Activated CD4-positive, alpha-beta memory T cell treated with anti-CD3 and anti-CD28 coated beads, Interleukin-2, amount 10 ng/mL, durations not matched to agents 7 days and 5 days (primary cell): ENCODE measurements at regions not wholly inside any gene's neighbourhood (a gene's known extent, or its start where the extent isn't known, plus 50 kb on each side); places are given as distances from the start of the nearest gene placed in this dataset.

Experiments used
- CTCF ChIA-PET: fragments of 350-600 bp; sonication (Branson Sonifier 250); formaldehyde crosslinking; loops from one replicate; lab custom pipeline; 2021; ENCODE audit warnings: antibody characterized with exemption, inconsistent platforms; lab: Charles Lee
- POLR2A ChIA-PET: fragments of 350-600 bp; sonication (Branson Sonifier 250); formaldehyde crosslinking; loops from one replicate; lab custom pipeline; 2021; ENCODE audit warnings: antibody characterized with exemption; lab: Charles Lee
- DNase-seq: peaks from one replicate; pipeline ENCODE4 v3.0.0-alpha.2; 2020
- H3K27ac Mint-ChIP-seq: one replicate; pipeline ENCODE4 v1.8.0; 2021; ENCODE audit warnings: mild to moderate bottlenecking, mixed read lengths
- H3K27me3 Mint-ChIP-seq: one replicate; pipeline ENCODE4 v1.8.0; 2021; ENCODE audit warnings: mixed read lengths
- H3K36me3 Mint-ChIP-seq: one replicate; pipeline ENCODE4 v1.8.0; 2021; ENCODE audit warnings: low read depth, mixed read lengths
- H3K4me1 Mint-ChIP-seq: one replicate; pipeline ENCODE4 v1.8.0; 2021; ENCODE audit warnings: mixed read lengths
- H3K4me3 Mint-ChIP-seq: one replicate; pipeline ENCODE4 v1.8.0; 2021; ENCODE audit warnings: mild to moderate bottlenecking, mixed read lengths
- H3K9me3 Mint-ChIP-seq: one replicate; pipeline ENCODE4 v1.8.0; 2021; ENCODE audit warnings: mixed read lengths

DNA sequence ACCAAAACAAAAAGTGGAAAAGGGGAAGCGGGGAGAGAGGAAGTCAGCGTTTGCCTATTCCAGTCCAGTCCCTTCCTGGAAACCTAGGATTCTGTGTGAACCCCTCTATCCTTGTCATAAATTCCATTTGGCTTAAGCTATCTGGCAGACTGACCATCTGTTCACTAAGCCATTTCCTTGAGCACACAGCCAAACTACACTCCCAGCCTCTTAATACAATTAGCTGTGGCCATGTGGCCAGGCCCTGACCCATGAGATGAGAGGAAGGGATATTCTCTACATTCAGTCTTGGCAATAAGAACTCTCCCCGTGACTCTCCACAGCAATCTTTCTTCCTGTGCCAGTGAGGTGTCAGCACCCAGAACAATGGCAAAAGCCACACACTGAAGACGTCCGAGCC, 424.8 kb downstream of the TLE1 start:
- ChIA-PET CTCF (no interaction called here), POLR2A (no interaction called here)
- H3K9me3 Mint-ChIP-seq, result peaks cover 21% of the 10 kb centered on the region
- no peak overlapping the region for H3K27ac Mint-ChIP-seq
- no peak overlapping the region for H3K4me3 Mint-ChIP-seq
- no peaks in the 10 kb centered on the region for H3K36me3 Mint-ChIP-seq
- no peak for DNase-seq
- no peaks in the 10 kb centered on the region for H3K4me1 Mint-ChIP-seq
- H3K27me3 Mint-ChIP-seq, result no peaks in the 10 kb centered on the region

DNA sequence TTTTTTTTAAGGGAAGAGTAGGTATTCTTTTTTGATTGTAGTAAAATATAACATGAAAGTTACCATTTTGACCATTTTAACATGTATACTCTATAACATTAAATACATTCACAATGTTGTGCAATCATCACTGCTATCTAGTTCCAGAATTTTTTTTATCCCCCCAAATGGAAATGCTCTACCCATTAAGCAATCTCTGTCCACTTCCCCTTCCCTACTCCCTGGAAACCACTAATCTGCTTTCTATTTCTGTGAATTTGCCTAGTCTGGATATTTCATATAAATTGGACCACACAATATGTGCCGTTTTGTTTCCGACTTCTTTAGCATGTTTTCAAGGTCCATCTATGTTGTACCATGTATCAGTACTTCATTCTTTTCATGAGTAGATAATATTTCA, 429.5 kb downstream of the TLE1 start:
- ChIA-PET CTCF (no interaction called here), POLR2A (no interaction called here)
- Mint-ChIP-seq H3K27ac (no peak overlapping the region), H3K4me1 (no peaks in the 10 kb centered on the region), H3K27me3 (no peaks in the 10 kb centered on the region), H3K9me3 (peaks cover 14% of the 10 kb centered on the region), H3K4me3 (no peak overlapping the region), H3K36me3 (no peaks in the 10 kb centered on the region)
- no peak for DNase-seq

DNA sequence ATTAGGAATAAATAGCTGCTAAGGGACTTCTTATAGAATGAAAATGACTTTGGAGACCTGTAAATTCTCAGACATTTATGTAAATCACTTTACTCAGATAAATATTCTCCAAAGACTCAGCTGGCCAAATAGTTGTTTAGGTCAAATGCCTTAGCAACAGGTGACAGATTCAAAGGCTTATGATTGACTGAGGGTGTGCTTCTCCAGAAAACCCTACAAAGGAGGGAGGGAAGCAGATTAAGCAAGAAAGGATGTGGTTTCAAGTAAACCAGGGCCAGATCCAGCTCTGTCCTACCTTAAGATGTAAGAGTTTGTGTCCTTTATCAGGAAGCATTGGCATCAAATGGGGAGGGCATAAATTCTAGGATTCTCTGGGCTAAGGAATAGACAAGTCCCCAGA, 433.0 kb downstream of the TLE1 start:
- Mint-ChIP-seq H3K9me3 (peaks cover 13% of the 10 kb centered on the region), H3K27me3 (no peaks in the 10 kb centered on the region), H3K27ac (no peak overlapping the region), H3K4me1 (no peaks in the 10 kb centered on the region), H3K4me3 (no peak overlapping the region), H3K36me3 (no peaks in the 10 kb centered on the region)
- ChIA-PET CTCF (no interaction called here), POLR2A (no interaction called here)
- no peak for DNase-seq

DNA sequence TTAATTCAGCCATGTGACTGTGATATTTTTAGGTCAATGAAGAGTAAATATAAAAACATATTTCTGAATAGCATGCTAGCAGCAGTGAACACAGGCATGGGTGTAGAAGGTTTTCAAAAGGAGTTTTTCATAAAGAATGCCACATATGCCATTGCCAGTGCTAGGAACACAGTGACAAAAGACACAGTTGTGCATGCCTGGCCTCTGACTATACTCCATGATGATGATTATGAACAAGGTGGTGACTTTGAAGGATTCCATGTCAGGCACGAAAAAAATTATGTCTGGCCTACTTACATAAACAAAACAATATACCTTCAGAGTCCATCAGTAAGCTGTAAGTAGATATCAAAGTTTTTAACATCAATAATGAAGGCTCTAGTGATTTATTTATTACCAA, 438.7 kb downstream of the TLE1 start:
- Mint-ChIP-seq H3K36me3 (no peaks in the 10 kb centered on the region), H3K27ac (no peak overlapping the region), H3K4me1 (no peaks in the 10 kb centered on the region), H3K4me3 (no peak overlapping the region), H3K27me3 (no peaks in the 10 kb centered on the region), H3K9me3 (peaks cover 11% of the 10 kb centered on the region)
- ChIA-PET POLR2A (no interaction called here), CTCF (no interaction called here)
- DNase-seq, result no peak

DNA sequence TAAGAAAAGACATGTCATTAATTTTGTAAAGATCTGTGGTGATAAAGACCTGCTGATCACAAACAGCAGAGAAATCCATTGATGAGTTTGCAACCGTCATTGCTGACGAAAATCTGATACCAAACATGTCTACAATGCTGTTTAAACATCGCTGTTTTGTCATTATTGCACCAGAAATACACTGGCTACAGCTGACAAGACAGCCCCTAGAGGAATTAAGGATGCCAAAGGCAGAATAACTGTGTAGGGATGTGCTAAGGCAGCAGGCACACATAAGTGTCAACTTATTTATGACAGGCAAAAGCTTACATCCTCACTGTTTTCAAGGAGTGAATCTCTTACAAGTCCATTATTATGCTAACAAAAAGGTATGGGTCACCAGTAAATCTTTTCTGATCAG, 439.3 kb downstream of the TLE1 start:
- no peak for DNase-seq
- no peaks in the 10 kb centered on the region for H3K4me1 Mint-ChIP-seq
- no peaks in the 10 kb centered on the region for H3K36me3 Mint-ChIP-seq
- H3K27me3 Mint-ChIP-seq, result no peaks in the 10 kb centered on the region
- peaks cover 11% of the 10 kb centered on the region for H3K9me3 Mint-ChIP-seq
- POLR2A ChIA-PET, result no interaction called here
- CTCF ChIA-PET, result no interaction called here
- H3K27ac Mint-ChIP-seq, result no peak overlapping the region
- H3K4me3 Mint-ChIP-seq, result no peak overlapping the region

DNA sequence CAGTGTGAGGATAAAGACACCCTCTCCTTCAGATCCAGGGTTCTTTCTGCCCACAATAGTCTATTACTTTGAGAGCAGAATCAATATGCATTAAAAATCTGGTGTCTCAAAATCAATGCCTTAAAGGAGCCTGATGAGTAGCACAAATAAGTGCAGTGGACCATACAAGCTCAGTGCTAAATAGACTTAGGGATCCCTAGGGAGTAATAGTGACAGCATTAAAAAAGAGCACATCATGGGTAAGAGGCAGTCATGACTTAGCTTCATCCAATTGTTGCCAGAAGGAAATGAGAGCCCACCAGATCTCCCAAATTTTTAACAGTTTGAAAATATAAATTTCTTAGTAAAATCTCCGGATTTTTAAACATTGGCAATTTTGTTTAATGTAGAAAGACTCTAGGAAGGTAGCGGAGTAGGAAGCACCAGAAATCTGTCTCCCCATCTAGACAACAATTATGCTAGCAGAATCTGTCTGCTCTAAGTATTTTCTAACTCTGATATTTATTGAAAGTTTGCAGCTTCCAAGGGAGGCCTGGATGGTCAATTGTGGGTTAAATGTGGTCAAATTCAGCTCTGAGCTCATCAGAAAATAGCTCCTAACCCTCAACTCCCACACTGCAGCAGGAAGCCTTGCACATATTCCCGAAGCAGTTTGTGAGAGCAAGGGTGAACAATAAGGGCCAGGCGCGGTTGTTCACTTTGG, 443.9 kb downstream of the TLE1 start:
- H3K36me3 Mint-ChIP-seq, result no peaks in the 10 kb centered on the region
- POLR2A ChIA-PET, result no interaction called here
- H3K27ac Mint-ChIP-seq, result no peak overlapping the region
- H3K4me1 Mint-ChIP-seq, result no peaks in the 10 kb centered on the region
- DNase-seq, result no peak
- CTCF ChIA-PET, result no interaction called here
- no peaks in the 10 kb centered on the region for H3K27me3 Mint-ChIP-seq
- peaks cover 11% of the 10 kb centered on the region for H3K9me3 Mint-ChIP-seq
- no peak overlapping the region for H3K4me3 Mint-ChIP-seq

DNA sequence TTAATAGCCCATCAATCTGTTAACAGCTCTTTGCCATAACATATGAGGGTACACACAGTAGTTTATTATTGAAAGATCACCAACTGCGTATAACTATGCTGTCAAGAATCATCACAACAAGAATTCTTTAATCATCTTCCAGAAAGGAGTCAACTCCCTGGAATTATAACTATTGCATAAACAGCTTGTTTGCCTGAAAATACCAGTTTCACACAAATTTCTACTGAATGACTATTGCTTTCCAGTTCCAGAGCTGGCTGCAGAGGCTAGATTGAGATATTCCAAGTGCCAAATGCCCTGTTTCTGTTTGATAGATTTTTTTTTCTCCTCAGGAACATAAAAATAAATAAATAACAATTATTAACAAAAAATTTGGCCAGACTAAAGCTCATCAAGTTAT, 444.7 kb downstream of the TLE1 start:
- Mint-ChIP-seq H3K4me1 (no peaks in the 10 kb centered on the region), H3K27me3 (no peaks in the 10 kb centered on the region), H3K4me3 (no peak overlapping the region), H3K9me3 (peaks cover 9% of the 10 kb centered on the region), H3K27ac (no peak overlapping the region), H3K36me3 (no peaks in the 10 kb centered on the region)
- ChIA-PET POLR2A (no interaction called here), CTCF (no interaction called here)
- no peak for DNase-seq

DNA sequence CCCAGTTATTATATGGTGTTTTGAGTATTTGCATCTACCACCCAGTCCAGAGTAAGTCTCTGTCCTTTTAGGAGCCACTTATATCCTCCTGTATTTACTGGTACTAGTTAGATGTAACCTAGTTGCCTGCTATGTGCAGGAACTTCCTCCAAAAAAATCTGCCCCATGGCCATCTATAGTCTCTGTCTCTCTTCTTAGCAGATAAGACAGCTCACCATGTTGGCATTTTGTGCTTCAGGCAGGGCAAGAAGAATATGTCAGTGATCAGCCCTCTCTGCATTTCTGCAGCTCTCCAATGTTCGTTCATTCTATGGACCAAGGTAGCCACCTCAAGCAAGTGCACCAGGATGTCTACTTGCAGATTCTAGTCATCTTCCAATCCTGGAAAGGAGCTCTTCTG, 446.5 kb downstream of the TLE1 start:
- Mint-ChIP-seq H3K4me3 (no peak overlapping the region), H3K27ac (no peak overlapping the region), H3K27me3 (no peaks in the 10 kb centered on the region), H3K9me3 (peaks cover 4% of the 10 kb centered on the region), H3K36me3 (no peaks in the 10 kb centered on the region), H3K4me1 (no peaks in the 10 kb centered on the region)
- CTCF ChIA-PET, result no interaction called here
- DNase-seq, result no peak
- POLR2A ChIA-PET, result no interaction called here

DNA sequence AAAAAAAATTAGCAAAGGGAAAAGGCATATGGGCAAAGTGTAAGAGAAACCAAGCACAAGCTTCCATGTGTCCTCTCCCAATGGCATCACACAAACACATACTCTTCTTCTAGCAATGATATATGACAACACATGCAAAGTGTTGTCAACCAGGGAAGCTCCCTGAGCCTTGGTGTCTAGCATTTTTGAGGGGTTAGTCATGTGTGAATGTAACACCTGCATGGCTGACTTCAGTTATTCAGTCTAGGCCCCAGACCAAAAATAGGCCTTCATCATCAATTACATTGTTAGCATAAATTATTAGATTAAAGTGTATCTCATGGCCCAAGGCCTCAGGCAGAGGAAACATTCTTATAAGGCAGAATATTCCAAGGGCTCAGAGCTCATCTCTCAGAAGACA, 450.0 kb downstream of the TLE1 start:
- Mint-ChIP-seq H3K27ac (no peak overlapping the region), H3K27me3 (no peaks in the 10 kb centered on the region), H3K36me3 (no peaks in the 10 kb centered on the region), H3K4me1 (no peaks in the 10 kb centered on the region), H3K4me3 (no peak overlapping the region), H3K9me3 (peaks cover 4% of the 10 kb centered on the region)
- ChIA-PET POLR2A (no interaction called here), CTCF (no interaction called here)
- DNase-seq, result no peak

DNA sequence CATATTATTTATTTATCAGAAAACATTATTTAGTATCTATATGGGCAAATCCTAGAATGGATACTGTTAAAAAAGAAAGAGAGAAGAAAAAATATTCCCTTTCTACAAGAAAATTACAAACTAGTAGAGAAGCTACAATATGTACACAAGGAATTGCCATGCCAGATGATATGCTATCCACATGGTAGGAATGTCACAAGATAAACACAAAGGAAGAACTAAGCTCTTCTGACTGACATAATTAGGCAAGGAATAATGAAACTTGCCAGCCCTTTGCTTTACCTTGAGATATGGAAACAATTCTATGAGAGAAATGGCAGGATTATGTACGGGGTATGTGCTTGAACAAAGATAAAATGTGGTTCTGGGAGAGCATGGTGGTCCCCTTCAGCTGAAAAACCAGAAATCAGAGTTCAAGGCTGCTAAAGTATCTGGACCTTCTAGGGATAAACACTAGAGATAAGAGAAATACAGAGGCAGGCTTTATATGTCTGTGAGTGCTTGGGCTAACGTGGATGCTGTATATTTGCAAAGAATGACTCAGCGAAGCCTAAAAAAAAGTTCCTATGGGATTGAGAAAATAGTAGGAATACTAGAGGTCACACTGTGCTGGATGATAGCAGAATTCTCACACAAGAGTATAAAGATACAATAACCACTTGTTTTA, 451.6 kb downstream of the TLE1 start:
- DNase-seq, result no peak
- POLR2A ChIA-PET, result no interaction called here
- Mint-ChIP-seq H3K9me3 (peaks cover 1% of the 10 kb centered on the region), H3K4me1 (no peaks in the 10 kb centered on the region), H3K4me3 (no peak overlapping the region), H3K27ac (no peak overlapping the region), H3K27me3 (no peaks in the 10 kb centered on the region), H3K36me3 (no peaks in the 10 kb centered on the region)
- CTCF ChIA-PET, result no interaction called here

DNA sequence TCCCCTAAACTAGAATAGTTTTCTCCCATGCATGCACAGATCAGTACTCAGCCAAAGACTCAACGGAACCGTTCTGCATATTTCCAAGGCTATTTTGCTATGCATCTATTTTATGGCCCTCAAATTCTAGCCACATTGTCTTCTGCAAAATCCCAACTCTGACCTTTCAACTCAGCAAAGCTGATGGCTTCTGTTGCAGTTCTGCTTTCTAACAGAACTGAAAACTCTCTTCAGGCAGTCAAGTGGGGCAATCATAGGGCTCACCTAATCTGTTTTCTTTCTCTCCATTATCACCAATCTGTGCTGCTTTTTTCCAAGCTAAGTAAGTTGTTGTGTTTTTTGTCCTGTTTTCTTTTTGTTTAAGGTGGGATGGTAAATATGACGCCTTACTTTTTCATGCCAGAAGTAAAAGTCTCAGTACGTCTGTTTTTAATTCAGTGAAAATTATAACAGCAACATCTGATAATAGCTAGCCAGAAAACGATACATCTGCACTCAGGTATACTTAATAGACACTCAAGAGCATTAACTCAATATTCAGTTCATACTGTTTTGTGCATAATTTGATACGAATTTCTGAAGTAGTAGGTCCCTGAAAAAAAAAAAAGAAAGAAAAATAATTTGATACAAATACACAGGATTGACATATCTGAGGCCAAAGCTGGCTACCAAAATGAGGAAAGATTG, 454.3 kb downstream of the TLE1 start:
- DNase-seq, result no peak
- ChIA-PET CTCF (no interaction called here), POLR2A (no interaction called here)
- peaks cover 1% of the 10 kb centered on the region for H3K9me3 Mint-ChIP-seq
- no peak overlapping the region for H3K4me3 Mint-ChIP-seq
- no peak overlapping the region for H3K27ac Mint-ChIP-seq
- H3K4me1 Mint-ChIP-seq, result no peaks in the 10 kb centered on the region
- H3K36me3 Mint-ChIP-seq, result no peaks in the 10 kb centered on the region
- no peaks in the 10 kb centered on the region for H3K27me3 Mint-ChIP-seq

DNA sequence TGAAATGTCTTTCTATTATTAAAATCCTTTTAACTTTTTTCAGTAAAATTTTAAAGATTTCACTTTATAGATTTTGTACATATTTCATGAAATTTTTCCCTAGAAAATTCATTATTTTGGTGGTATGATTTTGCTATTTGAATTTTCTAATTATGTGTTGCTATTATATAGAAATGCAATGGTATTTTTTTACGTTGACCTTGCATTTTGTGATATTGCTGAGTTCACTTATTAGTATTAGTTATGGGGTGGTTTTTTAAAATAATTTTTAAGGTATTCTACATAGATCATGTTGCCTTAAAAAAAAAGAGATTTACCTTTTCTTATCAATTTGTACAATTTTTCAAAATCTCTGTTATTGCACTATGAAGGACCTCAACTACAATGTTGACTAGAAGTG, 458.3 kb downstream of the TLE1 start:
- POLR2A ChIA-PET, result no interaction called here

DNA sequence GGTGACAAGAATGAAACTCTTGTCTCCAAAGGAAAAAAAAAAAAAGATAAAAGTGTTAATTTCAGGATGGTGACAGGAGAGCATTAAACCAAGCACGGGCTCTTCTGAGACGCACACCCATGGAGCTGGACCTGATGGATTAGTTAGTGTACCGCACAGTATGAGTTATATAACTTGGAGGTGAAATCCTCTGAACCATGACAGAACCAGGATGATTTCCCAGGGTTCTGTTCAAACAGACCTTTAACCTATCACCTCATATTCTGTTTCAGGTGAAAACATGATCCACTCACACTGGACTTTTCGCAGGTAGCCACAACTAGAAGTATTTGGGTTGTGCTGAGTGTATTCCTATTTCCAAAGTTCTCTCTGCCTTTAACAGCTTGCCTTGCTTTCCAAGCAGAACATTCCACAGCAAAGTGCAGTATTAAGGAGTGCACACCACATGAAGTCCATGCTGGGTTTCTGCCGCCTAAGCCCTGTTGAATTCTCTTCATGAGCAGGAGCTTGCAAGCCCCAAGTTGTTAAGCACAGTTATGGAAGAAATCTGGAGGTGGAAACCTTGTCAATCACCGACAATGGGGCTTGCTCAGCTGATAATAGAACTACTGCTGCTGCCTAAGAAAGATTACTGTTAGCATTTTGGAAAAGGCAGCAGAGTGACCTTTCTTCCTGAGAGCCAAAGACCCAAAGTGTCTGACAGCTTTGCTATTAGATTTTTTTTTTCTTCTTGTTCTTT, 461.7 kb downstream of the TLE1 start:
- H3K27ac Mint-ChIP-seq, result no peak overlapping the region
- DNase-seq, result no peak
- no peak overlapping the region for H3K4me3 Mint-ChIP-seq
- no peaks in the 10 kb centered on the region for H3K27me3 Mint-ChIP-seq
- H3K36me3 Mint-ChIP-seq, result no peaks in the 10 kb centered on the region
- H3K4me1 Mint-ChIP-seq, result no peaks in the 10 kb centered on the region
- ChIA-PET POLR2A (no interaction called here), CTCF (no interaction called here)
- peaks cover 1% of the 10 kb centered on the region for H3K9me3 Mint-ChIP-seq

More for the DNA sequence above, 458.3 kb downstream of the TLE1 start:
- Mint-ChIP-seq H3K4me1 (no peaks in the 10 kb centered on the region), H3K4me3 (no peak overlapping the region), H3K9me3 (no peaks in the 10 kb centered on the region), H3K27ac (no peak overlapping the region), H3K27me3 (no peaks in the 10 kb centered on the region), H3K36me3 (no peaks in the 10 kb centered on the region)
- DNase-seq, result no peak
- CTCF ChIA-PET, result no interaction called here
